ENCODE measurements at regions not wholly inside any gene's neighbourhood (a gene's known extent, or its start where the extent isn't known, plus 50 kb on each side); places are given as distances from the start of the nearest gene placed in this dataset.
"Not testable (repeated sequence)": the region's sequence is repeated elsewhere in the genome, so short reads cannot be mapped to it uniquely, and the experiment has no call there.

- DNase-seq = no peak
These were observed 476.3 kb upstream of the ADGRL3 start for GRCh38 chr4:60723796-60724195.

- peak; percentile 47 for DNase-seq
These were observed 475.5 kb upstream of the ADGRL3 start for GRCh38 chr4:60724623-60725022.

GRCh38 chr4:60726779-60727178 lies 473.3 kb upstream of the ADGRL3 start:
- DNase-seq = no peak

- DNase-seq = no peak
These were observed 470.9 kb upstream of the ADGRL3 start for GRCh38 chr4:60729194-60729593.

GRCh38 chr4:60729764-60730163 lies 470.4 kb upstream of the ADGRL3 start:
- not testable (repeated sequence) for DNase-seq

- DNase-seq = no peak
These were observed 462.3 kb upstream of the ADGRL3 start for GRCh38 chr4:60737858-60738257.

- no peak for DNase-seq
These were observed 456.5 kb upstream of the ADGRL3 start for GRCh38 chr4:60743654-60744053.

GRCh38 chr4:60744767-60745166 lies 455.4 kb upstream of the ADGRL3 start:
- DNase-seq = no peak

- DNase-seq = no peak
These were observed 454.1 kb upstream of the ADGRL3 start for GRCh38 chr4:60745800-60746571.

GRCh38 chr4:60750962-60751361 lies 449.2 kb upstream of the ADGRL3 start:
- DNase-seq = no peak

- DNase-seq = no peak
These were observed 442.0 kb upstream of the ADGRL3 start for GRCh38 chr4:60757986-60758680.

GRCh38 chr4:60759518-60760245 lies 440.4 kb upstream of the ADGRL3 start:
- DNase-seq = no peak

GRCh38 chr4:60780874-60781273 lies 419.3 kb upstream of the ADGRL3 start:
- DNase-seq = no peak

GRCh38 chr4:60790608-60791007 lies 409.5 kb upstream of the ADGRL3 start:
- DNase-seq = no peak

- DNase-seq = no peak
These were observed 405.8 kb upstream of the ADGRL3 start for GRCh38 chr4:60794372-60794771.

GRCh38 chr4:60799214-60799613 lies 400.9 kb upstream of the ADGRL3 start:
- no peak for DNase-seq

- no peak for DNase-seq
These were observed 399.4 kb upstream of the ADGRL3 start for GRCh38 chr4:60800701-60801100.

GRCh38 chr4:60805500-60806313 lies 394.4 kb upstream of the ADGRL3 start:
- DNase-seq = no peak

GRCh38 chr4:60808726-60809485 lies 391.2 kb upstream of the ADGRL3 start:
- DNase-seq = no peak

- DNase-seq = no peak
These were observed 390.7 kb upstream of the ADGRL3 start for GRCh38 chr4:60809486-60809800.

- DNase-seq = no peak
These were observed 387.3 kb upstream of the ADGRL3 start for GRCh38 chr4:60812811-60813210.

GRCh38 chr4:60814549-60814948 lies 385.6 kb upstream of the ADGRL3 start:
- no peak for DNase-seq

Measured in T1000 (cell line).